Posterior vena cava (tissue), 2 donors: ENCODE measurements at regions not wholly inside any gene's neighbourhood (a gene's known extent, or its start where the extent isn't known, plus 50 kb on each side); places are given as distances from the start of the nearest gene placed in this dataset.
A peak's percentile ranks its signal among the peaks of the same experiment; 100 is the strongest.
"Not testable (repeated sequence)": the region's sequence is repeated elsewhere in the genome, so short reads cannot be mapped to it uniquely, and the experiment has no call there.

Experiments
- DNase-seq: peaks from one replicate; pipeline ENCODE4 v3.0.0-alpha.2; 2020; ENCODE audit warnings: low spot score
- intact Hi-C, 2 donors: fragments of 100-400 bp; cut with DNase I; formaldehyde crosslinking; loops; one replicate each; pipeline versions ENCODE4 v1.14.1 to v1.14.2; 2022 to 2023
- donor health status: DM: yes; HTN: yes; CAD: no.
- donor health status: DM: yes; HTN: yes; CAD: no.

GRCh38 chr22:11932212-11932611, 3595.8 kb upstream of the OR11H1 start:
- DNase-seq = peak; percentile 70
- intact Hi-C loops = not testable (repeated sequence)

- intact Hi-C loops, DNase-seq: not testable (repeated sequence)
Measured at GRCh38 chr22:11967915-11968616, 3559.9 kb upstream of the OR11H1 start.

GRCh38 chr22:11973856-11974255, 3554.1 kb upstream of the OR11H1 start:
- intact Hi-C loops, DNase-seq: not testable (repeated sequence)
